ENCODE measurements at regions not wholly inside any gene's neighbourhood (a gene's known extent, or its start where the extent isn't known, plus 50 kb on each side); places are given as distances from the start of the nearest gene placed in this dataset.

DNA sequence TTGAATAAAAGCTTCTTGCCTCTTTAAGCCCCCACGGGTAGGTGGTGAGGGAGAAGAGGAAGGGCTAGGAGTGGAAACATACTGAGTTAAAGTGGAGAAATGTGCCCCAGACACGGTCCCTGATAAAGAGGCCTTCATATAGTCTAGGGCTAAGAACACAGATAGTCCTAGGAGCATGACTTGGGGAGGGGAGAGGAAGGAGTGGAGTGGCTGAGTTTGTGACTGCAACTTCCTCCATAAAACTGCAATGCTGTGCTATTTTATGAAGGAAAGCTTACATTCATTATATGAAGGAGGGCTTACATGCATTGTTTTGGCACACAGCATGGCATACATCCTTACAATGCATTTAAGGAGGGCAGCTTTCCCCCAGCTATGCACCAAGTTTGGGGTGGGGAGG, 1129.4 kb upstream of the LRRTM3 start:
- Histone ChIP-seq H3K36me3 (ENCODE audit: insufficient read depth, low read length) (no peaks in the 10 kb centered on the region), H3K9me3 (ENCODE audit: control insufficient read depth, insufficient read depth, low read length) (no peaks in the 10 kb centered on the region), H3K4me1 (ENCODE audit: insufficient read depth, low read length) (0 out of 2 replicates have a peak, but pooled peaks cover 5% of the 10 kb centered on the region), H3K9ac (ENCODE audit: low read depth, low read length) (no peak overlapping the region)

DNA sequence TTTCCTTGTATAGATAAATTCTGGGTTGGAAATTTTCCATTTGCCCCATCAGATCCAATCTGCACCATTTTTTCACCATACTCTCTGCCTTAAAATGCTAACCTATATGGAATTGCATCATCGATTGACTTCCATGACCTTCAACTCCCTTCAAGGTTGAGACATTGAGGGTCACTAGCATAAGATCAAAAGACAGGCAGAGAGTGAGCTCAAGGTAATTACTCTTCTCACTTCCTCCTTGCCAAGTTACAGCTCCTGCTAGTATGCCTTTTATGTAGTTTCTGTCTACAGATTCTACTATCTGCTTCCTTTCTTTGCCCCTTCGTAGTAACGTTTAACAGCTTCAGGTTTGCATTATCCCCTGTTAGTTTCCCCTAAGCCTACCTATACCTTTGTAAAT, 1127.7 kb upstream of the LRRTM3 start:
- Histone ChIP-seq H3K9me3 (ENCODE audit: control insufficient read depth, insufficient read depth, low read length) (no peaks in the 10 kb centered on the region), H3K4me1 (ENCODE audit: insufficient read depth, low read length) (no peaks in the 10 kb centered on the region), H3K36me3 (ENCODE audit: insufficient read depth, low read length) (no peaks in the 10 kb centered on the region), H3K9ac (ENCODE audit: low read depth, low read length) (no peak overlapping the region)

DNA sequence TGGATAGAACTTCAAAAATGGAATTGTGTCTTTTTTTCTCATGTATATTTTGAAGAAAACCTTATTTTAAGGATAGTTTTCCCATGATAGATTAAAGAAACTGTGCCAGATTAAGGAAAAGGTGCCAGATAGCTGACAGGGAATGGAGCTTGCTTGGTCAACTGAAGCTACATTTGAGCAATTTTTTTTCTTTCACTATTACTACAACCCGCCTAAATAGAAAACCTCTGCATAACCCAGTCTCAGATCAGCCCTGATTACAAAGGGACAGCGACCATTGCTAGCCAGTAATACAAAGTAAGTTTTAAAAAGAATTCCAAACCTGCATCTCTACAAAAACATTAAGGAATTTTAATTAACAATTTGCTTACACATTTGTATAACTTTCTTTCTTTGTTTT, 1123.4 kb upstream of the LRRTM3 start:
- H3K36me3 ChIP-seq (ENCODE audit: insufficient read depth, low read length): no peaks in the 10 kb centered on the region
- no peaks in the 10 kb centered on the region for H3K4me1 ChIP-seq (ENCODE audit: insufficient read depth, low read length)
- no peaks in the 10 kb centered on the region for H3K9me3 ChIP-seq (ENCODE audit: control insufficient read depth, insufficient read depth, low read length)
- no peak overlapping the region for H3K9ac ChIP-seq (ENCODE audit: low read depth, low read length)

DNA sequence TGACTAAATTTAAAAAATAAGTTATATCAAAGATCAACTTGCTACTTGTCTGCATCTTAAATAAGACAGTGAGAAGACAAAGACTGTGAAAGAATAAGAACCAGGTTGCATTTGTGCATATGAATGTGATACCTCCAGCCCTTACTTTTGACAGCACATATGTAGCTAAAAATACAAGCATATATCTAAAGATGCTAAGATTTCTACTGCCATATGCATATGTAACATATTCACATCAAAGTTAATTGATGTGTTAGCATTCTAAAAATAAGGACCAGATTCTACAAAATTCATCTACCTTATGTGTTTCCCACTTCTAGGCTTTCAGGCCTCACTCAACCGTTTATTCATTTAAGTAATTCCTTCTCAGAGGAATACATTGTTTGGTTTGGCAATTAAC, 1120.3 kb upstream of the LRRTM3 start:
- H3K36me3 ChIP-seq (ENCODE audit: insufficient read depth, low read length): no peaks in the 10 kb centered on the region
- no peaks in the 10 kb centered on the region for H3K9me3 ChIP-seq (ENCODE audit: control insufficient read depth, insufficient read depth, low read length)
- H3K9ac ChIP-seq (ENCODE audit: low read depth, low read length): no peak overlapping the region
- no peaks in the 10 kb centered on the region for H3K4me1 ChIP-seq (ENCODE audit: insufficient read depth, low read length)

DNA sequence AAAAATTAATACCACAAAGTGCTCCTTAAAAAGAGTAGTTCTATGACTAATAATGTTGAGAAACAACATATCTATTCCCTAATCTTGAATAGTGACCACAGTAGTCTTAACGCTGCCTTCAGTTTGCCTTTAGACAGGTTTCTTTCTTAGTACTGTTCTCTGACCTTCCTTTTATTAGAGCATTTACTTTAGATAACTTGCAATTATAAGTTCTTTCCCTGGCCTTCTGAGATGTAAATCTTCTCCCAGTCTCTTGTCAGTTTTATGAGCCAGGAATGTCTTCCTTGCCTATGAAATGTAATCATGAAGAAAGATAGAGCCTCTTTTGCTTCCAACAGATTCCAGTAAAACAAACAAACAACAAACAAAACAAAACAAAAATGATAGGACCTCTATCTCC, 1119.8 kb upstream of the LRRTM3 start:
- Histone ChIP-seq H3K36me3 (ENCODE audit: insufficient read depth, low read length) (no peaks in the 10 kb centered on the region), H3K9me3 (ENCODE audit: control insufficient read depth, insufficient read depth, low read length) (no peaks in the 10 kb centered on the region), H3K4me1 (ENCODE audit: insufficient read depth, low read length) (no peaks in the 10 kb centered on the region), H3K9ac (ENCODE audit: low read depth, low read length) (no peak overlapping the region)

DNA sequence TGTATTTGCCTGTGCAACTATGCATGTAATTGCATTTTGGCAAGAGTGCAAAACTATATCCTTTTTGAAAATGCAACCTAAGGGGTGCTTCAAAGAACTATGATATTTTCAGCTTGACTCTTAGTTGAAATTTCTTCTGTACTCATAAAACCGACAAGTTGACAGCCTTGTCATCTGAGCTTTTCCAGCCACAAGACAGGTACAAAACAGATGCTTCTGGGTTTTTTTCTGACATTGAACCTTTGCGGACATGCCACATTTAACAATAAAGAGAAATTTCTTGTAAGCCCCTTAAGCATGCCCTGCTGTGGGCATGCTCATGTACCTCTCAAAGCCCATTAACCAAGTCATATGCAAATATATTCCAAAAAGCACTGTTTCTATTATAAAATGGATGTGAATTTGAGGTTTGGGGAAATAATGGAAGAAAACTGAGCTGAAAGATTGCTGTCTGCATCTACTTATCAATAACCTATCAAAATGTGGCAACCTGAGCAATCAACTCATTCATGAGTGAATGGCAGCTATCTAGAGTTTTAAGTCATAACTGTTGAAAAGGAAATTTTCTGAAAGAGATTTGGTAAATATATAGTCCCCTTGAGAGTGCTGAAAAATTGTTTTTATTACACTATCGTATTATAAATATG, 1117.0 kb upstream of the LRRTM3 start:
- no peaks in the 10 kb centered on the region for H3K9me3 ChIP-seq (ENCODE audit: control insufficient read depth, insufficient read depth, low read length)
- no peak overlapping the region for H3K9ac ChIP-seq (ENCODE audit: low read depth, low read length)
- H3K36me3 ChIP-seq (ENCODE audit: insufficient read depth, low read length): no peaks in the 10 kb centered on the region
- H3K4me1 ChIP-seq (ENCODE audit: insufficient read depth, low read length): no peaks in the 10 kb centered on the region

DNA sequence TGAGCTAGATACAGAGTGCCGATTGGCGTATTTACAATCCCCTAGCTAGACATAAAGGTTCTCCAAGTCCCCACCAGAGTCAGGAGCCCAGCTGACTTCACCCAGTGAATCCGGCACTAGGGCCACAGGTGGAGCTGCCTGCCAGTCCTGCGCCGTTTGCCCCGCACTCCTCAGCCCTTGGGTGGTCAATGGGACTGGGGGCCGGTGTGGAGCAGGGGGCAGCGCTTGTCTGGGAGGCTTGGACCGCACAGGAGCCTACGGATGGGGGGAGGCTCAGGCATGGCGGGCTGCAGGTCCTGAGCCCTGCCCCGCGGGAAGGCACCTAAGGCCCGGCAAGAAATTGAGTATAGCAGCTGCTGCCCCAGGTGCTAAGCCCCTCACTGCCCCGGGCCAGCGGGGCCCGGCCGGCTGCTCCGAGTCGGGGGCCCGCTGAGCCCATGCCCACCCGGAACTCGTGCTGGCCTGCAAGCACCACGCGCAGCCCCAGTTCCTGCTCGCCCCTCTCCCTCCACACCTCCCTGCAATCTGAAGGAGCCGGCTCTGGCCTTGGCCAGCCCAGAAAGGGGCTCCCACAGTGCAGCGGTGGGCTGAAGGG, 1113.8 kb upstream of the LRRTM3 start:
- Histone ChIP-seq H3K9me3 (ENCODE audit: control insufficient read depth, insufficient read depth, low read length) (no peaks in the 10 kb centered on the region), H3K9ac (ENCODE audit: low read depth, low read length) (no peak overlapping the region), H3K4me1 (ENCODE audit: insufficient read depth, low read length) (no peaks in the 10 kb centered on the region), H3K36me3 (ENCODE audit: insufficient read depth, low read length) (no peaks in the 10 kb centered on the region)

DNA sequence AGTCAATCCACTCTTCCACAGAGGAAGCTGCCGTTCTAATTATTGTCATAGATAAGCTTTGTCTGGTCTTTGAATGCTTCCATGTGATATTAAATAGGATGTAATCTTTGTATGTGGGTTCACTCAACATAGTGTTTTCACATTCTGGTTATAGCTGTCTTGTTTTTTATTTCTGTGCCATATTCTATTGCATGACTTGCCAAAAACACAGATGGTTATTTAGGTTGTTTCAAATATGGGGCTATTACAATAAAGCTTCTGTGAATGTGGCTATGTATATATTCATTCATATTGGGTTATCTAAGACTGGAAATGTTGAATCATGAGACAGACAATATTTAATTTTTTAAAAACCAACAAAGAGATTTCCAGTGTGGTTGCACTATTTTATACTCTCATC, 1109.3 kb upstream of the LRRTM3 start:
- H3K9ac ChIP-seq (ENCODE audit: low read depth, low read length): no peak overlapping the region
- no peaks in the 10 kb centered on the region for H3K9me3 ChIP-seq (ENCODE audit: control insufficient read depth, insufficient read depth, low read length)

DNA sequence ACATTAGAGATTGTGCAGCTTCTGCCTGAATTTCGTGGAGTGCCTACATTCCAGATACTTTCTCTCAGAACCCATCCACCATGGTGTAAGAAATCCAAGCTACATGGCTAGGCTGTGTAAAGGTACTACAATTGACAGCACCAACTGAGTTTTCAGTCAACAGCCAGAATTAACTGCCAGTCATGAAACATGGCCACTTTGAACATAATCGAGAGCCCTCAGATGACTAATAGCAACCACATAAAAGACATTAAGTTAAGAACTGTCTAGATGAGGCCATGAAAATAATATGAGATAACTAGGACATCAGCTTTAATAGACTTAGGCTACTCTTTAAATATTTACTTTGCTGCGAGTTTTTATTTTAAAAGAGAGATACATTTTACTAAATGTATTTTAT, 1106.8 kb upstream of the LRRTM3 start:
- H3K9me3 ChIP-seq (ENCODE audit: control insufficient read depth, insufficient read depth, low read length): no peaks in the 10 kb centered on the region
- H3K4me1 ChIP-seq (ENCODE audit: insufficient read depth, low read length): no peaks in the 10 kb centered on the region
- no peak overlapping the region for H3K9ac ChIP-seq (ENCODE audit: low read depth, low read length)
- H3K36me3 ChIP-seq (ENCODE audit: insufficient read depth, low read length): no peaks in the 10 kb centered on the region

More for the DNA sequence above, 1109.3 kb upstream of the LRRTM3 start:
- H3K36me3 ChIP-seq (ENCODE audit: insufficient read depth, low read length): no peaks in the 10 kb centered on the region
- no peaks in the 10 kb centered on the region for H3K4me1 ChIP-seq (ENCODE audit: insufficient read depth, low read length)

DNA sequence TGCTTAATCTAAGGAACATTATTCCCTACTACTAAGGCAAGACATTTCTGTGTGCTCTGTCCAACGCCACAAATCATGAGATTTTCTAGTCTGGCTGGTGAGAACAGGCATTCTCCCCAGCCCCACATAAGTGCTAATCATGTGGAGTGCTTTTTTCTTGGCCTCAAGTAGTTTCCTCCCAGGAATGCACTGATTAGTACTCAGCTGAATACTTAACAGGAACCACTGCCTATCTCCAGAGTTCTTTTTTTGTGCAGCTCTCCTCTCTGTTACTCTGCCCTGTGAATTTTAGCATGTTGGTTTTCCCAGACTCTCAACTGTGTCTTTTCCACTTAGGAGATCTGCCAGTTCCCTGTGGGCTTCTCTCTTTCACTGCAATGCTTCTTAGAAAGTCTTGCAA, 1098.5 kb upstream of the LRRTM3 start:
- Histone ChIP-seq H3K4me1 (ENCODE audit: insufficient read depth, low read length) (no peaks in the 10 kb centered on the region), H3K9me3 (ENCODE audit: control insufficient read depth, insufficient read depth, low read length) (no peaks in the 10 kb centered on the region), H3K36me3 (ENCODE audit: insufficient read depth, low read length) (no peaks in the 10 kb centered on the region), H3K9ac (ENCODE audit: low read depth, low read length) (no peak overlapping the region)

DNA sequence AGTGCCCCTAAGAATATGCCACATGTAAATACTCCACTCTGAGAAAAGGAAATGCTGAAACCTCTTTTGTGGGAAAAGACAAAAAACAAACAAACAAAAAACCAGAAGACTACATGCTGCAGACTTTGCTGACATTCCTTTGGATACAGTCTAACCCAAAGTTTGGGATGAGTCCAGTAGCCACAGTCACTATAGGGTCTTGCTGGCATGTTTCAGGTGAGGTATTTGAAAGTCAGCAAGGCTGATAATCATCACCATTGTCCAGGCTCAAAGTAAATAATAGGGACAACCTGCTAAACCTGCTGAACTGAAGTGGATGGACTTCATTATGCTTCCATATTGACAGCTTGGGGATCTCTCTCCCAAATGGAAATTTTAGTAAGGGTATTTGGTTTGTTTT, 1087.0 kb upstream of the LRRTM3 start:
- no peaks in the 10 kb centered on the region for H3K36me3 ChIP-seq (ENCODE audit: insufficient read depth, low read length)
- no peaks in the 10 kb centered on the region for H3K9me3 ChIP-seq (ENCODE audit: control insufficient read depth, insufficient read depth, low read length)
- no peaks in the 10 kb centered on the region for H3K4me1 ChIP-seq (ENCODE audit: insufficient read depth, low read length)
- no peak overlapping the region for H3K9ac ChIP-seq (ENCODE audit: low read depth, low read length)

DNA sequence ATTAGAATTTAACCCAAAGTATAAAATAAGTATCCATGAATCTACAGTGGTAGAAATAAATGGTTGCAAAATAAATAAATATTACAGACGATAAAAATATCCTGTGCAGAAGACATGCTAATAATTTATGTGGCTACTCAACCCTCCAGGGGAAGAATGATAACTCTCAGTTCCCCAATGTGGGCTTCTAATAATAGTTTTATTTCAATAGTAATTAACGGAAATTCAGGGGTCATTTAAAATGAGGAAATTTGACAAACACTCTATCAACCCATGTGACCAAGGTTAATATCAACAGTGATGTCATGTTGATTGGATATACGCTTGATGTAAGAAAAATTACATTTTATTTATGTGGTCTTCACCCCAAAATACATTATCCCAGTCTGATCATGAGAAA, 1082.6 kb upstream of the LRRTM3 start:
- Histone ChIP-seq H3K9me3 (ENCODE audit: control insufficient read depth, insufficient read depth, low read length) (no peaks in the 10 kb centered on the region), H3K9ac (ENCODE audit: low read depth, low read length) (no peak overlapping the region), H3K36me3 (ENCODE audit: insufficient read depth, low read length) (no peaks in the 10 kb centered on the region), H3K4me1 (ENCODE audit: insufficient read depth, low read length) (no peaks in the 10 kb centered on the region)

DNA sequence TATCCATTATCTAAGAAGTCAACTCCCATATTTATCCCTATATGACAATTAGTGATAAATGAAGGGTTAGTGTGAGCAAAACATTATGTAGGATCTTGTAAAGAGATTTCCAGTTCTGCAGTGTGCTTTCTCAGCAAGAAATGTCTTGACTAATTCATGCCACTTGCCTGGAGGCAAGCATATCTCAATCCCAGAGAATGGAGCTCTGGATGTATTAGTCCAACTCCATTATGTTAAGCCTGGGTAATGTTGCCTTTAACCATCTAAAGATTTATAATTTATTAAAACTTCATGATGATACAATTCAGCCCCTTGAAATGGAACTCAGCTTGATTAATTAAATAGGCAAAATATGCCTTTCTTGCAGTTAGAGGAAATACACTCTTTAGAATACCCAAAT, 1079.9 kb upstream of the LRRTM3 start:
- no peaks in the 10 kb centered on the region for H3K36me3 ChIP-seq (ENCODE audit: insufficient read depth, low read length)
- H3K9me3 ChIP-seq (ENCODE audit: control insufficient read depth, insufficient read depth, low read length): no peaks in the 10 kb centered on the region
- no peaks in the 10 kb centered on the region for H3K4me1 ChIP-seq (ENCODE audit: insufficient read depth, low read length)
- H3K9ac ChIP-seq (ENCODE audit: low read depth, low read length): no peak overlapping the region

DNA sequence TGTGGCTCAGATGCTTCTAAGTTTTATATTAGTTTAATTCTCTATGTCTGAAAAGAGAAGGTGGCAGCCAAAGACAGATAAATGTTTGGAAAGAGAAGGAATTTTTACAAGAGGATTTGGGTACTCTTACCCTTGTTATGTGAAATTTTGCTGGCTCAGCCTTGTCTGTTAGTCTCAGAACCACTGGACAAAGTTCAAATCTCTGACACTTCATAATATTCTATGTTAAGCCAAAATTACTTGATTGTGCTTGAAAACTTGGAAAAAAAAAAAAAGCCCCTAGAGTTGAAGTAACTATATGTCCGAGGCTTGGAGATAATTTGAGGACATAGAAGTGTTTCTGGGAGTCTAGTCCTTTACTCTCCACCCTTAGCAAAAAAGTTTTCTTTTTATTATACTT, 1079.3 kb upstream of the LRRTM3 start:
- Histone ChIP-seq H3K9me3 (ENCODE audit: control insufficient read depth, insufficient read depth, low read length) (no peaks in the 10 kb centered on the region), H3K9ac (ENCODE audit: low read depth, low read length) (no peak overlapping the region), H3K4me1 (ENCODE audit: insufficient read depth, low read length) (no peaks in the 10 kb centered on the region), H3K36me3 (ENCODE audit: insufficient read depth, low read length) (no peaks in the 10 kb centered on the region)

DNA sequence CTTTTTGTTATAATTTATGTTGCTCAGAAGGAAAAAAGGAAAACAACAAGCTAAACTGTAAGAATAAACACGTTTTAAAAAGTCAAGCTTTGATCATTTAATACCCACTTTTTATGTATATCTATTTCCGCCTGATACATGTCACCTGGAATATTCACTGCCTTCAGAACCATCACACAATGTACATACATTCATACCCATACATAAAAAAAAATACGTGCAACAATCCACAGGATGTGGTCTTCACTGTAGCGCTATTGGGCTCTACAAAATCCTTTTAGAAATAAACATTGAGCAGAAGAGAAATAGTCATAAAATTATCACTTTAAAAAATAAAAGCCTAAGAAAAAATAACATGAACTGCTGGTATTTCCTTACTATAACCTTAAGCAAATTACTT, 1078.9 kb upstream of the LRRTM3 start:
- H3K9me3 ChIP-seq (ENCODE audit: control insufficient read depth, insufficient read depth, low read length): no peaks in the 10 kb centered on the region
- H3K4me1 ChIP-seq (ENCODE audit: insufficient read depth, low read length): no peaks in the 10 kb centered on the region
- no peaks in the 10 kb centered on the region for H3K36me3 ChIP-seq (ENCODE audit: insufficient read depth, low read length)
- no peak overlapping the region for H3K9ac ChIP-seq (ENCODE audit: low read depth, low read length)

Measured in ES-I3 (cell line).